Endothelial cell of umbilical vein (primary cell): ENCODE measurements at regions not wholly inside any gene's neighbourhood (a gene's known extent, or its start where the extent isn't known, plus 50 kb on each side); places are given as distances from the start of the nearest gene placed in this dataset.

ENCODE experiments used
- BruUV-seq: library from RNA; stranded (reverse); fragments of 400-500 nt; replicated peaks from 2 replicates; lab custom pipeline; 2021; lab: Mats Ljungman, UMichigan
- CTCF ChIA-PET: fragments of 300-600, 350-600 bp; sonication (Branson Sonifier 250); formaldehyde crosslinking; loops from one replicate; lab custom pipeline; 2021; ENCODE audit warnings: antibody characterized with exemption, inconsistent platforms; lab: Charles Lee
- POLR2A ChIA-PET: fragments of 300-600, 350-600 bp; sonication (Branson Sonifier 250); formaldehyde crosslinking; loops from one replicate; lab custom pipeline; 2021; ENCODE audit warnings: antibody characterized with exemption, inconsistent platforms; lab: Charles Lee
- DNase-seq: peaks from one replicate; pipeline ENCODE4 v3.0.0-alpha.2; 2011; ENCODE audit warnings: low read depth, low spot score
- FAIRE-seq: peaks from 2 replicates; lab custom pipeline; 2011; peaks lifted over from hg19 to GRCh38; lab: Jason Lieb, UNC
- H2AFZ ChIP-seq: 2 replicates; pipeline ENCODE4 v1.6.0; 2012; ENCODE audit warnings: low read depth, low read length, control low read depth, inconsistent platforms
- H3K27ac ChIP-seq: 2 replicates; pipeline ENCODE4 v1.5.1; 2011; ENCODE audit warnings: low read depth, mild to moderate bottlenecking, control low read depth, low read length, moderate library complexity; ENCODE audit not compliant: insufficient read depth
- H3K27me3 ChIP-seq, 2 experiments: 2 replicates each; pipeline versions ENCODE4 v1.6.0 to v1.6.1; 2011; ENCODE audit warnings: low read length in 2 of 2, mixed read lengths in 1 of 2; ENCODE audit not compliant: control insufficient read depth in 2 of 2, insufficient read depth in 2 of 2
- H3K36me3 ChIP-seq, 2 experiments: 2 replicates in 1 of 2; 3 replicates in 1 of 2; pipeline ENCODE4 v1.5.1; 2011; ENCODE audit warnings: low read length in 2 of 2, mild to moderate bottlenecking in 1 of 2, moderate library complexity in 1 of 2; ENCODE audit not compliant: control insufficient read depth in 2 of 2, insufficient read depth in 2 of 2; ENCODE audit errors: extremely low read depth in 1 of 2
- H3K4me1 ChIP-seq: 3 replicates; pipeline ENCODE4 v1.5.1; 2011; ENCODE audit warnings: mild to moderate bottlenecking, low read length; ENCODE audit not compliant: control insufficient read depth, insufficient read depth; ENCODE audit errors: extremely low read depth
- H3K4me2 ChIP-seq: 2 replicates; pipeline ENCODE4 v1.6.1; 2011; ENCODE audit warnings: low read length, control low read depth, mixed read lengths; ENCODE audit not compliant: insufficient read depth
- H3K4me3 ChIP-seq, 3 experiments: fragments of 200-600 bp in 1 of 3; sonication (generic), shearing (Covaris generic) in 1 of 3; replicated peaks in 1 of 3; 2 replicates each; pipeline ENCODE4 v1.5.1; 2011 to 2016; ENCODE audit warnings: control low read depth in 3 of 3, low read length in 3 of 3, mild to moderate bottlenecking in 2 of 3, inconsistent platforms in 1 of 3, low read depth in 1 of 3, moderate library complexity in 1 of 3; ENCODE audit not compliant: insufficient read depth in 1 of 3
- H3K79me2 ChIP-seq: 2 replicates; pipeline ENCODE4 v1.6.0; 2012; ENCODE audit warnings: low read length, inconsistent platforms; ENCODE audit not compliant: control insufficient read depth, insufficient read depth
- H3K9ac ChIP-seq: replicated peaks from 2 replicates; pipeline ENCODE3; 2011; ENCODE audit warnings: low read length, control low read depth; ENCODE audit not compliant: insufficient read depth; ENCODE audit errors: extremely low read depth
- H3K9me1 ChIP-seq: replicated peaks from 3 replicates; pipeline ENCODE4 v1.6.0; 2011; ENCODE audit warnings: mild to moderate bottlenecking, low read length; ENCODE audit not compliant: control insufficient read depth, insufficient read depth; ENCODE audit errors: extremely low read depth
- H3K9me3 ChIP-seq: replicated peaks from 2 replicates; pipeline ENCODE4 v1.5.1; 2012; ENCODE audit warnings: low read length, inconsistent platforms; ENCODE audit not compliant: control insufficient read depth, insufficient read depth
- H4K20me1 ChIP-seq: replicated peaks from 2 replicates; pipeline ENCODE3; 2011; ENCODE audit warnings: mild to moderate bottlenecking, low read length; ENCODE audit not compliant: control insufficient read depth, insufficient read depth; ENCODE audit errors: extremely low read depth
- CTCF ChIP-seq, 2 donors: IDR thresholded peaks; 1 replicate in 1 of 2; 2 replicates in 1 of 2; pipeline ENCODE4 v1.5.1; 2011; ENCODE audit warnings: low read length in 2 of 2, mild to moderate bottlenecking in 2 of 2, moderate library complexity in 2 of 2, control low read depth in 1 of 2, inconsistent platforms in 1 of 2, low read depth in 1 of 2; ENCODE audit not compliant: insufficient read depth in 1 of 2; ENCODE audit errors: extremely low read depth in 1 of 2
- EZH2 ChIP-seq: IDR thresholded peaks from 2 replicates; pipeline ENCODE4 v1.6.1; 2012; ENCODE audit warnings: borderline replicate concordance, low read depth, mild to moderate bottlenecking, moderate library complexity, low read length, inconsistent platforms; ENCODE audit not compliant: severe bottlenecking
- FOS ChIP-seq: IDR thresholded peaks from 2 replicates; pipeline ENCODE4 v1.6.1; 2011; ENCODE audit warnings: mild to moderate bottlenecking, low read length, moderate library complexity, borderline replicate concordance; ENCODE audit not compliant: insufficient read depth
- GATA2 ChIP-seq: IDR thresholded peaks from 2 replicates; pipeline ENCODE4 v1.7.0; 2011; ENCODE audit warnings: low read depth, mild to moderate bottlenecking, moderate library complexity, mixed read lengths, low read length; ENCODE audit not compliant: insufficient read length, insufficient read depth
- JUN ChIP-seq: IDR thresholded peaks from 2 replicates; pipeline ENCODE4 v1.6.1; 2011; ENCODE audit warnings: borderline replicate concordance, low read depth; ENCODE audit not compliant: insufficient read length, insufficient read depth
- MAX ChIP-seq: IDR thresholded peaks from 2 replicates; pipeline ENCODE4 v1.6.1; 2011; ENCODE audit not compliant: insufficient read depth, insufficient read length
- MYC ChIP-seq: IDR thresholded peaks from one replicate; pipeline ENCODE4 v1.6.1; 2011; ENCODE audit warnings: mild to moderate bottlenecking, low read depth, low read length
- POLR2A ChIP-seq: IDR thresholded peaks from 2 replicates; pipeline ENCODE4 v1.6.1; 2012; ENCODE audit warnings: low read depth, mild to moderate bottlenecking, control low read depth, low read length
- POLR2AphosphoS5 ChIP-seq: IDR thresholded peaks from 2 replicates; pipeline ENCODE4 v1.6.1; 2012; ENCODE audit warnings: low read depth, mild to moderate bottlenecking, control low read depth, low read length, moderate library complexity; ENCODE audit not compliant: insufficient read depth
- dilution Hi-C: fragments of 300-500 bp; cut with MboI; formaldehyde crosslinking; loops from one replicate; pipeline ENCODE4 v1.15.0; 2019; ENCODE audit warnings: low sequenced_read_pairs; ENCODE audit not compliant: extremely low pct_ligation_motif_present
- intact Hi-C: fragments of 100-400 bp; cut with micrococcal nuclease; formaldehyde crosslinking; loops from one replicate; pipeline ENCODE4 v1.10.0; 2022

GRCh38 chr9:87810679-87811178, 71.9 kb upstream of the SPATA31E1 start:
- Histone ChIP-seq H3K9ac (no peak overlapping the region), H3K9me3 (no peaks in the 10 kb centered on the region), H3K36me3 (no peaks in the 10 kb centered on the region), H3K4me3 (no peak overlapping the region), H3K27me3 (peaks cover 0 to 5% of the 10 kb centered on the region in 2 experiments), H3K27ac (no peak overlapping the region), H4K20me1 (no peaks in the 10 kb centered on the region), H3K4me2 (no peak overlapping the region), H3K79me2 (no peaks in the 10 kb centered on the region), H2AFZ (no peak overlapping the region), H3K4me1 (no peaks in the 10 kb centered on the region), H3K9me1 (no peaks in the 10 kb centered on the region)
- intact Hi-C loops: loop anchor here (10.0 kb wide), 1 partner anchor 316 kb away; the partner anchor contains the start of gene DAPK1
- dilution Hi-C loops: no loop called here
- DNase-seq: no peak
- POLR2A ChIA-PET: no interaction called here
- no TSS peak for BruUV-seq
- CTCF ChIA-PET: interaction anchor here (1.0 to 3.9 kb wide), 6 partner anchors 8 to 473 kb away, joined by 3 to 113 read pairs (median 19); no protein-coding TSS in a partner anchor
- FAIRE-seq: no peak
- TF ChIP-seq FOS: no peak
- TF ChIP-seq CTCF (IDR thresholded peaks at IDR 0.05; ENCODE audit: extremely low read depth in 1 of 2, insufficient read depth in 1 of 2, low read depth in 1 of 2, low read length in 2 of 2): no peak
- TF ChIP-seq GATA2: no peak
- no peak for TF ChIP-seq MAX
- TF ChIP-seq EZH2: no peak
- no peak for TF ChIP-seq JUN
- no peak for TF ChIP-seq MYC
- no peak for TF ChIP-seq POLR2AphosphoS5
- TF ChIP-seq POLR2A: no peak
